HG03095 (cell line): ENCODE measurements at regions not wholly inside any gene's neighbourhood (a gene's known extent, or its start where the extent isn't known, plus 50 kb on each side); places are given as distances from the start of the nearest gene placed in this dataset.
"Not testable (repeated sequence)": the region's sequence is repeated elsewhere in the genome, so short reads cannot be mapped to it uniquely, and the experiment has no call there.

Source experiments
- ATAC-seq: cut with Tn5 transposase; IDR thresholded peaks from one replicate; pipeline ENCODE4 v1.9.1; 2021; ENCODE audit warnings: moderate library complexity; ENCODE audit not compliant: unreplicated experiment

GRCh38 chr6:27775138-27775795 is 136.9 kb downstream of the OR2B2 start:
- not testable (repeated sequence) for ATAC-seq

DNA sequence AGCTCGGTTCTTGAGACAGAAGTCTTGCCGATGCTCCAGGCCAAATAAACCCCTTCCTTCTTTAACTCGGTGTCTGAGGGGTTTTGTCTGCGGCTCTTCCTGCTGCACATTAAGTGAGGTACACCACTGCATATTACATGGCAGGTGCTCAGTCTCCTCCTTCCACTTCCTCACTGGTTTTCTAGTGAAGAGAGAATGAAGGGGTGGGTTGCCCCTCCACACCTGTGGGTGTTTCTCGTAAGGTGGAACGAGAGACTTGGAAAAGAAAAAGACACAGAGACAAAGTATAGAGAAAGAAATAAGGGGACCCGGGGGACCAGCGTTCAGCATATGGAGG is 138.0 kb downstream of the OR2B2 start:
- ATAC-seq: not testable (repeated sequence)

GRCh38 chr6:27773542-27774263 is 138.5 kb downstream of the OR2B2 start:
- not testable (repeated sequence) for ATAC-seq

- ATAC-seq: peak; percentile 79
These were observed 139.8 kb downstream of the OR2B2 start for GRCh38 chr6:27772261-27773001.

DNA sequence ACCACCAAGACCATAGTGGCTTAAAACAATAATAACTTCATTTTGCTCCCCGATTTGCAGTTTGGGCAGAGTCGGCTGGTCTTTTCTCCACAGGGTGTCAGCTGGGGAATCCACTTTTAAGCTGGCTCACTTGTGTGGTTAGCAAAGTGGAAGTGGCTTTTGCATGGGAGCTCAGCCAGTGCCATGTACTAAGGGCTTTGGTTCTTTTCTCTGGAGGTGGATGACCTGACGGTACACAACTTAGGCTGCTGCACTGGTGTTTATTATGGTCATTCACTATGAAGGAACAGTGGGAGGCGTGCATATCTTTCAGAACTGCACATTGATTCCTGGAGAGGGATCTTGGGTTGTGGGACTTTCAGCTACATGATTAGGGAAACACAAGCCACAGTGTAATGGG is 141.0 kb downstream of the OR2B2 start:
- ATAC-seq: no peak

DNA sequence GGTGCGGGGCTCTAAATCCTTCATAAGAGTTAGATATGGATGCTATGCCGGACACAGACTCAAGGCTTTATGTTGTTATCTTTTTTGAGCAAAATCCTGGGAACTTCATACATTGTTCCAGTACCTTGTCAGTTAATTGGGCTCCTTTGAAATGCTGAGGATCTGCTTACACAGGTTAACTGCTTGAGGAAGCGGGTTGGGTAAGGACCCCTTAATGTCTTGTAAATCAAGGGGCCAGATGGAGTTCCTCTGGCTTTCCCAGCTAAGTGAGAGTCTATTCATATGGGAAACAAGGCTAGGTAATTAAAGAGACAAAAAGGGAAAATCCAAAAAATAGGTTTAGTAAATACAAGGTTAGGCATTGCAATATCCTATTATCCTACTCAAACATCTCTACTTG is 141.5 kb downstream of the OR2B2 start:
- no peak for ATAC-seq

- ATAC-seq: no peak
These were observed 143.6 kb downstream of the OR2B2 start for GRCh38 chr6:27768556-27768955.

- no peak for ATAC-seq
These were observed 144.3 kb downstream of the OR2B2 start for GRCh38 chr6:27767851-27768250.

- no peak for ATAC-seq
These were observed 145.8 kb downstream of the OR2B2 start for GRCh38 chr6:27766405-27766804.

DNA sequence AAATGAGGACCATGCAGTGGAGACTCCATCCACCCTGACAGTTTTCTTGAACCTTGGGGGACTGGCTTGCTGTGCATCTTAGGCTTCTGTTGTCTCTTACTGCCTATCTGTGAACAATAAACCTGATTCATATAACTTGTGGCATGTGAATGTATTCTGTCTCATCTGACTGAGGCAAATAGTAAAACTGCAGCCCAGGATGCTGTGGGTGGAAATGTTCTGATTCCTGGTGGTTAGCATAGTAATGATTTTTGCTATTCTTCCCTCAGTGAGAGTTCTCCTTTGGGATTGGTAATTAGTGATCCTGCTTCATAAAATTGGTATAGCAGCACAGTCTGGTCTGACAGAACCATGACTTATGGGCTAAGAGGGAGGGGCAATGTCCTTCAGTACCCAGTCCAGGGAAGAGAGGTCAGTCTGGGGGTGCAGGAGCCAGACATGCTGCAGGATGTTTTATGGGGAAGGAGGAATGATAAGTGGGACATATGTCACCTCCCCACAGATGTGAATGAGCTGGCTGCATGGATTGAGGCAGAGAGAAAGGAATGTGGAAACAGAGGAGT is 147.1 kb downstream of the OR2B2 start:
- no peak for ATAC-seq

DNA sequence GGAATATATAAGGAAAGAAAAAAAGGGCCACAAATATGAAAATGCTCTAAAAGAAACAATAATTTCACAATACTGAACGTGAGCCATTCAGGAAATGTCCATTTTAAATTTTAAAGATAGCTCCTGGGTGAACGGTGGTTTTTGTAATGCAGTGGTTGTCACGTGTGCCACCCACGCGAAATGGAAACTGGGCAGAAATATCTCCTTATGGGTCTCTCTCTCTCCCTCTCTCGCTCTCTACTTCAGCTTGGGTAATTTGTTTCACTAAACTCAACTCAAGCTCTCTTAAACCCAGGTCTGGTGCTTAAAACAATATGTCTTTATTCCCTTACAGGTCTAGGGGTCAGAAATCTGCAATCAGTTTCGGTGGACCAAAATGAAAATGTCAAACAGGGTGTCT is 150.8 kb downstream of the OR2B2 start:
- no peak for ATAC-seq

DNA sequence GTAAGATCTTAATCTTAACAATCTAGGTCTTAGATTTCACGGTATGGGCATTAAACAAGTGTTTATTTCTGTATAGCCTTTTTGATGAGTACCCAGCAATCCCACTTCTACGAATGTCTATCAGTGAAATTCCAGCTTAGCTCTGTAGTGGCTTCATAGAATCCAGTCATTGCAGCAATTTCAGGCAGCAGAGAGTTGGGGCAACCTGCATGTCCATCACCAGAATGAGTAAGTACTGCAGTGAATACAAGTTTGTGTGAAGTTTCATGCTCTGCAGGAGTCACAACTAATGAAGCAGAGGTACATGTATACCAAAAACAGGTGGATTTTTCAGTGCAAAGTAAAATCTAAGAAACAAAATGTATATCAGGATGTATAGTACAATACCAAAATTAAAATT is 151.7 kb downstream of the OR2B2 start:
- no peak for ATAC-seq

GRCh38 chr6:27759930-27760329 is 152.3 kb downstream of the OR2B2 start:
- ATAC-seq: no peak

- ATAC-seq: no peak
These were observed 153.7 kb downstream of the OR2B2 start for GRCh38 chr6:27758491-27758890.

GRCh38 chr6:27757307-27757706 is 154.9 kb downstream of the OR2B2 start:
- ATAC-seq: no peak

DNA sequence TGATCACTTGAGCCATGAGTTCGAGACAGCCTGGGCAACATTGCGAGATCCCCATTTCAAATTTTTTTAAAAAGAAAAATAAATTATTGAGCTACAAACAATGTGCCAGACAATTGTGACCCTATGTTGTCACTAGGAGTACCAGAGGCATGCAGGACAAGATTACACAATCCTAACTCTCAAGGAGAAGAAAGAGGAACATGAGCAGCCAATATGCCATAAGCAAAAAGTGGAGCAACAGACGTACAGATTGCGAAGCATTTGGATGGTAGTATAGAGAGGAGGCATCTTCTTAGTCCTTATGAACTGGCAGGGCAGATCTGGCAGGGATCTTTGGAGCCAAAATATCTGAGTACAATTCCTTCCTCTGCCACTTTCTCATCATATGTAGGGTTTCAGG is 156.4 kb downstream of the OR2B2 start:
- ATAC-seq: no peak

DNA sequence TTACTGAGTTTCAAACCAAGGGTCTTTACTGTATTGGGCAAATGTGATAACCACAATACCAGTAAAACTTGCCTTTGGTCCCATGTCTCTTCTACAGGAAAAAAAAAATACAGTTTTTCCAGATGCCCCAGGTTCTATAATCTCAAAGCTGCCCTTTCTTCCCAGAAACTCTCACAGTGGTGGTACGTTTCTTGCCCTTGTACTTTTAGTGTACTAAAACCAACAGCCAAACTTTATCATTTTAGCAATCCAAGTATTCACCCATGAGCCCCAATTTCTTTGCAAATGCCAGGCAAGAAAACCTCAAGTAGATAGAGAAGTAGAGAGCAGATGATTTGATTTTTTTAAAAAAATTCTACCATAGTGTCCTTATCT is 157.8 kb downstream of the OR2B2 start:
- no peak for ATAC-seq

DNA sequence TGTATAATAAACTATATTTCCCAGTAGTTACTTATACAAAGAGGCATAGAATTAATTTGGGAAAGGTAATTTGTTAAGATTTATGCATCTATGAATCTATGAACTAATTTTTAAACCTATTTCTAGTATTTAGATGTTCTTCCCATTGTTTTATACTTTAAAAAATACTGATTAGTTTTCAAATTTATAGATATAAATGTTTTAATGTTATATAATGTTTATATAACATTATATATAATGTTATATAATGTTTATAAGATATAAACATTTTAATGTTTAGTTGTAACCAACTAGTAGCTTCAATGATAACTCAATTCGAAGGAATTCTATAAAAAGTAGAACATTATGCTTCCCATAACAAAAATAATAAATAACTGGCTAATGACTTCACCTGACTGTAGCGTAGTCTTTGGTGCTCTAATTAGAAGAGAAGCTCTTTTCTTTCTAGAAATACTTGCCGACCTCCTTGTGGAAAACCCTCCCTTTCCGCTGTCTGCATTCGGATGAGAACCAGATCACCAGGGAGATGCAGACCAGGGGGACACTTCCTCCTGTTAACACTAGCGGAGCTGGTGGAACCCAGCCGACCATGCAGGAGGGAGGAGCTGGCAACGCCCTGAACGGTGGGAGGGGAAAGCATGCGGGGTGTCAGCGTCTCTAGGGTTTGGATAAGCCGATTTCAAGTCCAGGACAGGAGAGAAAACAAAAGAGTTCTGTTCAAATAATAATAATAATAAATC is 158.4 kb downstream of the OR2B2 start:
- ATAC-seq: peak; percentile 51

- ATAC-seq: peak; percentile 35
These were observed 159.9 kb downstream of the OR2B2 start for GRCh38 chr6:27752038-27752885.

- ATAC-seq: no peak
These were observed 163.5 kb downstream of the OR2B2 start for GRCh38 chr6:27748661-27749060.
